PC-3 (cell line): ENCODE measurements at regions not wholly inside any gene's neighbourhood (a gene's known extent, or its start where the extent isn't known, plus 50 kb on each side); places are given as distances from the start of the nearest gene placed in this dataset.

Experiments
- EZH2 ChIP-seq: fragments of 300-600 bp; sonication (generic); IDR thresholded peaks from one replicate; pipeline ENCODE4 v1.6.1; 2017; ENCODE audit warnings: antibody characterized with exemption, mild to moderate bottlenecking, low read length; ENCODE audit not compliant: unreplicated experiment
- EZH2phosphoT487 ChIP-seq: fragments of 300-600 bp; sonication (generic); IDR thresholded peaks from 2 replicates; pipeline ENCODE4 v1.6.1; 2018; ENCODE audit warnings: mild to moderate bottlenecking, antibody characterized with exemption, low read length, borderline replicate concordance
- TF ChIP-seq, protein P1 (sequence below): fragments of 300-600 bp; sonication (generic); conservative IDR thresholded peaks from 2 replicates; pipeline ENCODE4 v1.5.1; 2017; ENCODE audit warnings: antibody characterized with exemption, low read depth, mild to moderate bottlenecking, low read length

GRCh38 chr5:61734001-61734400, 401.9 kb downstream of the ZSWIM6 start:
- TF ChIP-seq EZH2phosphoT487 (no peak), EZH2 (no peak)
- TF ChIP-seq, protein P1, sequence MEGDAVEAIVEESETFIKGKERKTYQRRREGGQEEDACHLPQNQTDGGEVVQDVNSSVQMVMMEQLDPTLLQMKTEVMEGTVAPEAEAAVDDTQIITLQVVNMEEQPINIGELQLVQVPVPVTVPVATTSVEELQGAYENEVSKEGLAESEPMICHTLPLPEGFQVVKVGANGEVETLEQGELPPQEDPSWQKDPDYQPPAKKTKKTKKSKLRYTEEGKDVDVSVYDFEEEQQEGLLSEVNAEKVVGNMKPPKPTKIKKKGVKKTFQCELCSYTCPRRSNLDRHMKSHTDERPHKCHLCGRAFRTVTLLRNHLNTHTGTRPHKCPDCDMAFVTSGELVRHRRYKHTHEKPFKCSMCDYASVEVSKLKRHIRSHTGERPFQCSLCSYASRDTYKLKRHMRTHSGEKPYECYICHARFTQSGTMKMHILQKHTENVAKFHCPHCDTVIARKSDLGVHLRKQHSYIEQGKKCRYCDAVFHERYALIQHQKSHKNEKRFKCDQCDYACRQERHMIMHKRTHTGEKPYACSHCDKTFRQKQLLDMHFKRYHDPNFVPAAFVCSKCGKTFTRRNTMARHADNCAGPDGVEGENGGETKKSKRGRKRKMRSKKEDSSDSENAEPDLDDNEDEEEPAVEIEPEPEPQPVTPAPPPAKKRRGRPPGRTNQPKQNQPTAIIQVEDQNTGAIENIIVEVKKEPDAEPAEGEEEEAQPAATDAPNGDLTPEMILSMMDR = no peak
